Panc1 (cell line): ENCODE measurements at regions not wholly inside any gene's neighbourhood (a gene's known extent, or its start where the extent isn't known, plus 50 kb on each side); places are given as distances from the start of the nearest gene placed in this dataset.
A peak's percentile ranks its signal among the peaks of the same experiment; 100 is the strongest.

Experiments used
- ATAC-seq: fragments of 200-7000 bp; cut with Tn5 transposase; 2 replicates; pipeline ENCODE4 v1.9.1; 2020; ENCODE audit warnings: mild to moderate bottlenecking, moderate library complexity
- BruUV-seq: library from RNA; stranded (reverse); fragments of 400-500 nt; replicated peaks from 2 replicates; lab custom pipeline; 2021; lab: Mats Ljungman, UMichigan
- CTCF ChIA-PET: fragments of 300-600 bp; sonication (Branson Sonifier 250); formaldehyde crosslinking; loops from one replicate; lab custom pipeline; 2022; ENCODE audit warnings: antibody characterized with exemption; lab: Charles Lee
- POLR2A ChIA-PET: fragments of 300-600 bp; sonication (Branson Sonifier 250); formaldehyde crosslinking; loops from one replicate; lab custom pipeline; 2022; ENCODE audit warnings: antibody characterized with exemption; lab: Charles Lee
- DNase-seq: peaks from one replicate; pipeline ENCODE4 v3.0.0-alpha.2; 2010; ENCODE audit warnings: low read depth, low spot score
- H3K27ac ChIP-seq: 2 replicates; pipeline ENCODE4 v1.5.1; 2011; ENCODE audit warnings: mild to moderate bottlenecking, low read length, inconsistent platforms
- H3K27me3 ChIP-seq: fragments of 200-500 bp; sonication (Bioruptor generic); 2 replicates; pipeline ENCODE4 v1.6.0; 2014; ENCODE audit warnings: low read length, inconsistent platforms; ENCODE audit not compliant: control insufficient read depth, insufficient read depth
- H3K36me3 ChIP-seq: fragments of 200-500 bp; sonication (Bioruptor generic); 2 replicates; pipeline ENCODE4 v1.5.1; 2014; ENCODE audit warnings: inconsistent platforms, mild to moderate bottlenecking, low read length, moderate library complexity; ENCODE audit not compliant: control insufficient read depth, insufficient read depth
- H3K4me1 ChIP-seq: 2 replicates; pipeline ENCODE4 v1.5.1; 2011; ENCODE audit warnings: inconsistent platforms, mild to moderate bottlenecking, low read length, moderate library complexity; ENCODE audit not compliant: control insufficient read depth, insufficient read depth
- H3K4me3 ChIP-seq, 2 experiments: 2 replicates each; pipeline ENCODE4 v1.5.1; 2011 to 2012; ENCODE audit warnings: low read depth in 2 of 2, low read length in 2 of 2, mild to moderate bottlenecking in 2 of 2, inconsistent platforms in 1 of 2, moderate library complexity in 1 of 2
- H3K9me3 ChIP-seq: fragments of 200-500 bp; sonication (Bioruptor generic); 2 replicates; pipeline ENCODE4 v1.5.1; 2014; ENCODE audit warnings: low read depth, mild to moderate bottlenecking, inconsistent platforms, low read length, moderate library complexity; ENCODE audit not compliant: control insufficient read depth, insufficient read depth
- CTCF ChIP-seq: fragments of 450-650 bp; IDR thresholded peaks from 2 replicates; pipeline ENCODE4 v1.5.1; 2017; ENCODE audit warnings: mild to moderate bottlenecking
- POLR2AphosphoS5 ChIP-seq: IDR thresholded peaks from 2 replicates; pipeline ENCODE4 v1.6.1; 2012; ENCODE audit warnings: mild to moderate bottlenecking, low read depth, low read length, moderate library complexity
- REST ChIP-seq, 2 experiments: IDR thresholded peaks; 2 replicates each; pipeline ENCODE4 v1.6.1; 2011 to 2012; ENCODE audit warnings: low read depth in 2 of 2, control low read depth in 1 of 2, low read length in 1 of 2, mild to moderate bottlenecking in 1 of 2, moderate library complexity in 1 of 2; ENCODE audit not compliant: insufficient read depth in 1 of 2
- SIN3A ChIP-seq: IDR thresholded peaks from 2 replicates; pipeline ENCODE4 v1.6.1; 2012; ENCODE audit warnings: low read depth, mild to moderate bottlenecking, low read length, moderate library complexity, borderline replicate concordance; ENCODE audit not compliant: insufficient read depth
- TCF7L2 ChIP-seq: IDR thresholded peaks from 2 replicates; pipeline ENCODE4 v1.6.1; 2011; ENCODE audit warnings: mild to moderate bottlenecking, low read depth, low read length, inconsistent platforms
- in situ Hi-C: cut with HindIII; loops from 2 replicates; pipeline ENCODE4 v1.10.0; 2016; ENCODE audit warnings: low sequenced_read_pairs, low pct_unique_long_range_greater_than_20kb
- intact Hi-C: fragments of 100-400 bp; cut with micrococcal nuclease; formaldehyde crosslinking; loops from one replicate; pipeline ENCODE4 v1.10.0; 2022; ENCODE audit not compliant: unreplicated experiment

- no TSS peak for BruUV-seq
- POLR2A ChIA-PET, result no interaction called here
These were observed 306.3 kb downstream of the SOX9 start for GRCh38 chr17:72426948-72427760.

GRCh38 chr17:72427761-72428109 lies 306.9 kb downstream of the SOX9 start:
- no peak for ATAC-seq
- Histone ChIP-seq H3K27ac (peak overlapping the region; percentile 78), H3K4me1 (peaks cover 95% of the 10 kb centered on the region), H3K9me3 (no peaks in the 10 kb centered on the region), H3K36me3 (peaks cover 4% of the 10 kb centered on the region; the same call in 1 of the 2 replicates), H3K27me3 (no peaks in the 10 kb centered on the region), H3K4me3 (no peak overlapping the region)
- in situ Hi-C loops (no loop called here), intact Hi-C loops (no loop called here)
- POLR2A ChIA-PET, result no interaction called here
- TF ChIP-seq TCF7L2 (no peak), REST (IDR thresholded peaks at IDR 0.05; ENCODE audit: insufficient read depth in 1 of 2, low read depth in 2 of 2, low read length in 1 of 2) (no peak), CTCF (no peak), POLR2AphosphoS5 (no peak), SIN3A (no peak)
- CTCF ChIA-PET, result no interaction called here
- BruUV-seq, result no TSS peak
- DNase-seq, result no peak

More at GRCh38 chr17:72426948-72427760, 306.3 kb downstream of the SOX9 start:
- intact Hi-C loops (no loop called here), in situ Hi-C loops (no loop called here)
- ATAC-seq (no peak), DNase-seq (no peak)
- TF ChIP-seq CTCF, result no peak
- TF ChIP-seq POLR2AphosphoS5, result no peak
- no peak for TF ChIP-seq TCF7L2
- TF ChIP-seq REST (IDR thresholded peaks at IDR 0.05; ENCODE audit: insufficient read depth in 1 of 2, low read depth in 2 of 2, low read length in 1 of 2), result no peak
- no peak for TF ChIP-seq SIN3A
- CTCF ChIA-PET, result no interaction called here
- Histone ChIP-seq H3K9me3 (no peaks in the 10 kb centered on the region), H3K27ac (peak overlapping the region; percentile 78), H3K36me3 (peaks cover 4% of the 10 kb centered on the region; the same call in 1 of the 2 replicates), H3K27me3 (no peaks in the 10 kb centered on the region), H3K4me1 (peaks cover 95% of the 10 kb centered on the region), H3K4me3 (no peak overlapping the region)
